ENCODE measurements at regions not wholly inside any gene's neighbourhood (a gene's known extent, or its start where the extent isn't known, plus 50 kb on each side); places are given as distances from the start of the nearest gene placed in this dataset.

DNA sequence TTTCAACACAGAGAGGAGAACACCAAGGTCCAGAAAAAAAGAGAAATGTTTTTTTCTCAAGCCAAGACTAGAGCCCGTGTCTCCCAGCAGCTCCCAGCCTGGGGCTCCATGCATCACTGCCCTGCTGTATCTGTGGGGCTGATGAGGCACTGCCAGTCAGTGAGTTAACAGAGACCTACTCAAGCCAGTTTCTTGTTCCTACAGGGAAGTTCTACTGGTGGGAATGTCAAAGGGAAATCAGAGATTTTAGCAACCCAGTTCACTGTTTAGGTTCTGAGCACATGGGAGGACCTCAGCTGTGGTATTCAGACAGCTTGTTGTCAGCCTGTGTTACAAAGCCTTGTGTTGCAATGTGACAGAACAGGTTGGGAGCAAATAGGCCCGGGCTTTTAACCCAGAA lies 234.3 kb downstream of the TLE3 start:
- TF ChIP-seq, protein P1, sequence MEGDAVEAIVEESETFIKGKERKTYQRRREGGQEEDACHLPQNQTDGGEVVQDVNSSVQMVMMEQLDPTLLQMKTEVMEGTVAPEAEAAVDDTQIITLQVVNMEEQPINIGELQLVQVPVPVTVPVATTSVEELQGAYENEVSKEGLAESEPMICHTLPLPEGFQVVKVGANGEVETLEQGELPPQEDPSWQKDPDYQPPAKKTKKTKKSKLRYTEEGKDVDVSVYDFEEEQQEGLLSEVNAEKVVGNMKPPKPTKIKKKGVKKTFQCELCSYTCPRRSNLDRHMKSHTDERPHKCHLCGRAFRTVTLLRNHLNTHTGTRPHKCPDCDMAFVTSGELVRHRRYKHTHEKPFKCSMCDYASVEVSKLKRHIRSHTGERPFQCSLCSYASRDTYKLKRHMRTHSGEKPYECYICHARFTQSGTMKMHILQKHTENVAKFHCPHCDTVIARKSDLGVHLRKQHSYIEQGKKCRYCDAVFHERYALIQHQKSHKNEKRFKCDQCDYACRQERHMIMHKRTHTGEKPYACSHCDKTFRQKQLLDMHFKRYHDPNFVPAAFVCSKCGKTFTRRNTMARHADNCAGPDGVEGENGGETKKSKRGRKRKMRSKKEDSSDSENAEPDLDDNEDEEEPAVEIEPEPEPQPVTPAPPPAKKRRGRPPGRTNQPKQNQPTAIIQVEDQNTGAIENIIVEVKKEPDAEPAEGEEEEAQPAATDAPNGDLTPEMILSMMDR (IDR thresholded peaks at IDR 0.05; ENCODE audit: low read depth, low read length, poor library complexity, severe bottlenecking): no peak
- no peak for TF ChIP-seq EZH2phosphoT487 (IDR thresholded peaks at IDR 0.05; ENCODE audit: borderline replicate concordance, low read length)

Data from DOHH2 (cell line).